ENCODE measurements at regions not wholly inside any gene's neighbourhood (a gene's known extent, or its start where the extent isn't known, plus 50 kb on each side); places are given as distances from the start of the nearest gene placed in this dataset.

DNA sequence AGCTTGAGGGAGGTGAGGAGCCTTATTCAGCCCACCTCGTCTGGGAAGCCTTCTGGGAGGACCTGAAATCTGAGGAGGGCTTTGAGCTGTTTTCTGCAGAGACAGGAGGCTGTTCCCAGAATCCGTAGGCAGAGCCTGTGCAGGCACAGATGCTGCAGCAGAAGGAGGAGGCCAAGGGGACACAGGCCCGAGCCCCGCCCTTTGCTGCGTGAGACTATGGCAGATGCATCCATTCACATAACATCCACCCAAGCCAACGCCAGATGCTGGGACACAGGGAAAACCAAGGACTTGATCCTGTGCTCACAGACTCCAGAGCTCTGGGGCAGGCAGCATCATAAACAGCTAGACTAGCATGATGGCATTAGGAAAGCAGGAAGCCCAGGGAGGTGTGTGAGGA is 98.2 kb downstream of the KCNF1 start:
- TF ChIP-seq, protein P1, sequence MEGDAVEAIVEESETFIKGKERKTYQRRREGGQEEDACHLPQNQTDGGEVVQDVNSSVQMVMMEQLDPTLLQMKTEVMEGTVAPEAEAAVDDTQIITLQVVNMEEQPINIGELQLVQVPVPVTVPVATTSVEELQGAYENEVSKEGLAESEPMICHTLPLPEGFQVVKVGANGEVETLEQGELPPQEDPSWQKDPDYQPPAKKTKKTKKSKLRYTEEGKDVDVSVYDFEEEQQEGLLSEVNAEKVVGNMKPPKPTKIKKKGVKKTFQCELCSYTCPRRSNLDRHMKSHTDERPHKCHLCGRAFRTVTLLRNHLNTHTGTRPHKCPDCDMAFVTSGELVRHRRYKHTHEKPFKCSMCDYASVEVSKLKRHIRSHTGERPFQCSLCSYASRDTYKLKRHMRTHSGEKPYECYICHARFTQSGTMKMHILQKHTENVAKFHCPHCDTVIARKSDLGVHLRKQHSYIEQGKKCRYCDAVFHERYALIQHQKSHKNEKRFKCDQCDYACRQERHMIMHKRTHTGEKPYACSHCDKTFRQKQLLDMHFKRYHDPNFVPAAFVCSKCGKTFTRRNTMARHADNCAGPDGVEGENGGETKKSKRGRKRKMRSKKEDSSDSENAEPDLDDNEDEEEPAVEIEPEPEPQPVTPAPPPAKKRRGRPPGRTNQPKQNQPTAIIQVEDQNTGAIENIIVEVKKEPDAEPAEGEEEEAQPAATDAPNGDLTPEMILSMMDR (IDR thresholded peaks at IDR 0.05; ENCODE audit: borderline replicate concordance, extremely low read depth, insufficient read depth), result no peak
- H3K27me3 ChIP-seq (ENCODE audit: control insufficient read depth, insufficient read depth, low read length), result no peaks in the 10 kb centered on the region
- FAIRE-seq (no peak), DNase-seq (no peak)
- peaks cover 0 to 7% (median 3%) of the 10 kb centered on the region in 3 donors for H3K9me3 ChIP-seq (ENCODE audit: control insufficient read depth in 2 of 3, insufficient read depth in 1 of 3, low read length in 3 of 3)
- no peak overlapping the region for H3K27ac ChIP-seq (ENCODE audit: low read depth in 2 of 2, low read length in 2 of 2)
- H3K4me1 ChIP-seq (ENCODE audit: control insufficient read depth in 2 of 3, insufficient read depth in 2 of 3, low read depth in 1 of 3, low read length in 3 of 3), result no peaks in the 10 kb centered on the region
- H3K36me3 ChIP-seq (ENCODE audit: control insufficient read depth in 2 of 3, insufficient read depth in 3 of 3, low read length in 3 of 3), result no peaks in the 10 kb centered on the region
- no peak overlapping the region for H3K4me3 ChIP-seq (ENCODE audit: low read length in 3 of 3)
- H3K9ac ChIP-seq (ENCODE audit: low read length in 3 of 3), result no peak overlapping the region
- intact Hi-C loops (cut with DNase I), result no loop called here

- FAIRE-seq (no peak), DNase-seq (peak in 1 of 5 donors; percentile 7)
- TF ChIP-seq, protein P1 (IDR thresholded peaks at IDR 0.05; ENCODE audit: borderline replicate concordance, extremely low read depth, insufficient read depth), result no peak
- Histone ChIP-seq H3K27ac (ENCODE audit: low read depth in 2 of 2, low read length in 2 of 2) (no peak overlapping the region), H3K9me3 (ENCODE audit: control insufficient read depth in 2 of 3, insufficient read depth in 1 of 3, low read length in 3 of 3) (peaks cover 0 to 7% (median 3%) of the 10 kb centered on the region in 3 donors), H3K4me1 (ENCODE audit: control insufficient read depth in 2 of 3, insufficient read depth in 2 of 3, low read depth in 1 of 3, low read length in 3 of 3) (no peaks in the 10 kb centered on the region), H3K27me3 (ENCODE audit: control insufficient read depth, insufficient read depth, low read length) (no peaks in the 10 kb centered on the region), H3K36me3 (ENCODE audit: control insufficient read depth in 2 of 3, insufficient read depth in 3 of 3, low read length in 3 of 3) (no peaks in the 10 kb centered on the region), H3K9ac (ENCODE audit: low read length in 3 of 3) (no peak overlapping the region), H3K4me3 (ENCODE audit: low read length in 3 of 3) (no peak overlapping the region)
- intact Hi-C loops (cut with DNase I), result no loop called here
Measured at GRCh38 chr2:11011359-11011758, 99.6 kb downstream of the KCNF1 start.

- no peaks in the 10 kb centered on the region for H3K27me3 ChIP-seq (ENCODE audit: control insufficient read depth, insufficient read depth, low read length)
- H3K27ac ChIP-seq (ENCODE audit: low read depth in 2 of 2, low read length in 2 of 2), result no peak overlapping the region
- FAIRE-seq (no peak), DNase-seq (peak in 1 of 5 donors; percentile 8)
- no peak overlapping the region for H3K4me3 ChIP-seq (ENCODE audit: low read length in 3 of 3)
- peaks cover 0 to 7% (median 3%) of the 10 kb centered on the region in 3 donors for H3K9me3 ChIP-seq (ENCODE audit: control insufficient read depth in 2 of 3, insufficient read depth in 1 of 3, low read length in 3 of 3)
- H3K4me1 ChIP-seq (ENCODE audit: control insufficient read depth in 2 of 3, insufficient read depth in 2 of 3, low read depth in 1 of 3, low read length in 3 of 3), result no peaks in the 10 kb centered on the region
- H3K36me3 ChIP-seq (ENCODE audit: control insufficient read depth in 2 of 3, insufficient read depth in 3 of 3, low read length in 3 of 3), result no peaks in the 10 kb centered on the region
- intact Hi-C loops (cut with DNase I), result no loop called here
- no peak overlapping the region for H3K9ac ChIP-seq (ENCODE audit: low read length in 3 of 3)
- TF ChIP-seq, protein P1 (IDR thresholded peaks at IDR 0.05; ENCODE audit: borderline replicate concordance, extremely low read depth, insufficient read depth), result no peak
Measured at GRCh38 chr2:11012131-11012693, 100.5 kb downstream of the KCNF1 start.

DNA sequence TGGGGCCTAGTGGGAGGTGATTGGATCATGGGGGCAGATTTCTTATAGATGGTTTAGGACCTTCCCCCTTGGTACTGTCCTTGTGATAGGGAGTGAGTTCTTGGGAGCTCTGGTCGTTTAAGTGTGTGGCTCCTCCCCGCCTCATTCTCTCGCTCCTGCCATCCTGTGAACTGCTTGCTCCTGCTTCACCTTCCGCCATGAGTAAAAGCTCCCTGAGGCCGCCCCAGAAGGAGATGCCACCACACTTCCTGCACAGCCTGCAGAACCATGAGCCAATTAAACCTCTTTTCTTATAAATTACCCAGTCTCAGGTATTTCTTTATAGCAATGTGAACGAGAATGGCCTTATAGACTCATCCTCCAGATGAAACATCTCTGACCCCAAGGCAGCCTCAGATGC is 101.5 kb downstream of the KCNF1 start:
- TF ChIP-seq, protein P1 (IDR thresholded peaks at IDR 0.05; ENCODE audit: borderline replicate concordance, extremely low read depth, insufficient read depth), result no peak
- FAIRE-seq, result no peak

More for the DNA sequence above, 101.5 kb downstream of the KCNF1 start:
- H3K27ac ChIP-seq (ENCODE audit: low read depth in 2 of 2, low read length in 2 of 2), result no peak overlapping the region
- no peak overlapping the region for H3K4me3 ChIP-seq (ENCODE audit: low read length in 3 of 3)
- H3K9me3 ChIP-seq (ENCODE audit: control insufficient read depth in 2 of 3, insufficient read depth in 1 of 3, low read length in 3 of 3), result peaks cover 0 to 7% (median 3%) of the 10 kb centered on the region in 3 donors
- no peaks in the 10 kb centered on the region for H3K36me3 ChIP-seq (ENCODE audit: control insufficient read depth in 2 of 3, insufficient read depth in 3 of 3, low read length in 3 of 3)
- H3K9ac ChIP-seq (ENCODE audit: low read length in 3 of 3), result no peak overlapping the region
- no peaks in the 10 kb centered on the region for H3K27me3 ChIP-seq (ENCODE audit: control insufficient read depth, insufficient read depth, low read length)
- H3K4me1 ChIP-seq (ENCODE audit: control insufficient read depth in 2 of 3, insufficient read depth in 2 of 3, low read depth in 1 of 3, low read length in 3 of 3), result no peaks in the 10 kb centered on the region
- peak in 2 of 5 donors; percentile 2 to 3 for DNase-seq
- intact Hi-C loops (cut with DNase I), result no loop called here
